ENCODE measurements at regions not wholly inside any gene's neighbourhood (a gene's known extent, or its start where the extent isn't known, plus 50 kb on each side); places are given as distances from the start of the nearest gene placed in this dataset.
A peak's percentile ranks its signal among the peaks of the same experiment; 100 is the strongest.

DNA sequence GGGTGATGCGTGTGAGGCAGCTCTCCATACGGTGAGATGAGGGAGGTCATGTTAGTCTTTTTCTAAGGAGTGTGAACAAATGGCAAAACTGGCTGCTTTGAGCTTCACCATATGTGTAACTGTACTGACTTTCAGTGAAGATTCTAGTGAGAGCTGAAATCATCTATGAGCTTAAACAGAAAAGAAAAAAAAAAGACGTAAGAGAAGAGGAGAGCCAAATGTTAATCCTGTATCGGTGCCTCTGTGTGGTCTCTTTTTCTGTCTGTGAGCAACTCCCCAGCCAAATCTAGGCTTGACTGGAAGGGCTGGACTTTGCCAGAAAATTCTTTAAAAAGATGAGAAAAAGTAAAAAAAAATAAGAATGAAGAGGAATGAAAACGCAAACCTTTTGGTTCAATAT is 209.7 kb upstream of the TUT7 start:
- TF ChIP-seq, protein P1, sequence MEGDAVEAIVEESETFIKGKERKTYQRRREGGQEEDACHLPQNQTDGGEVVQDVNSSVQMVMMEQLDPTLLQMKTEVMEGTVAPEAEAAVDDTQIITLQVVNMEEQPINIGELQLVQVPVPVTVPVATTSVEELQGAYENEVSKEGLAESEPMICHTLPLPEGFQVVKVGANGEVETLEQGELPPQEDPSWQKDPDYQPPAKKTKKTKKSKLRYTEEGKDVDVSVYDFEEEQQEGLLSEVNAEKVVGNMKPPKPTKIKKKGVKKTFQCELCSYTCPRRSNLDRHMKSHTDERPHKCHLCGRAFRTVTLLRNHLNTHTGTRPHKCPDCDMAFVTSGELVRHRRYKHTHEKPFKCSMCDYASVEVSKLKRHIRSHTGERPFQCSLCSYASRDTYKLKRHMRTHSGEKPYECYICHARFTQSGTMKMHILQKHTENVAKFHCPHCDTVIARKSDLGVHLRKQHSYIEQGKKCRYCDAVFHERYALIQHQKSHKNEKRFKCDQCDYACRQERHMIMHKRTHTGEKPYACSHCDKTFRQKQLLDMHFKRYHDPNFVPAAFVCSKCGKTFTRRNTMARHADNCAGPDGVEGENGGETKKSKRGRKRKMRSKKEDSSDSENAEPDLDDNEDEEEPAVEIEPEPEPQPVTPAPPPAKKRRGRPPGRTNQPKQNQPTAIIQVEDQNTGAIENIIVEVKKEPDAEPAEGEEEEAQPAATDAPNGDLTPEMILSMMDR (IDR thresholded peaks at IDR 0.05) = no peak
- no peak for ATAC-seq (ENCODE audit: low FRiP score)
- DNase-seq (ENCODE audit: low spot score) = no peak

- DNase-seq (ENCODE audit: low spot score) (no peak), ATAC-seq (ENCODE audit: low FRiP score) (no peak)
- TF ChIP-seq, protein P1 (IDR thresholded peaks at IDR 0.05) = no peak
Observed at GRCh38 chr9:86563350-86563749, 209.1 kb upstream of the TUT7 start.

DNA sequence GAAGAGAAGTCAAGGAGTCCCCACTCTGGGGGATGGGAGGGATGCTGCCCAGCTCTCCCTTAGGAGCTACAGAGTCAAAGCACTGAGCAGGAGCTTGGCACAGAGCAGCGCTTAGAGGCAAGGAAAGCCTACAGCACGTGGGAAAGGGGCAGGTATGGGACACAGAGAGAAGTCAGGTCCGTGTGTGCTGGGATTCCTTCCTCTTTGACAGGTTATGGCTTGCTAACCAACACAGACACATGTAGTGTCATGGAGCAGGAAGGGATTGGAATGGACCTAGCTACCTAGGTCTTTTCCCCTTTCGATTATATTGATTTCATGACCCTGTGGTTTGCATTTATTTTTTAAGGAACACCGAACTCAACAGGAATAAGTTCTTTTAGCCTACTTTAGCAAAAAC is 208.5 kb upstream of the TUT7 start:
- no peak for DNase-seq (ENCODE audit: low spot score)
- no peak for ATAC-seq (ENCODE audit: low FRiP score)
- TF ChIP-seq, protein P1 (IDR thresholded peaks at IDR 0.05) = no peak

DNA sequence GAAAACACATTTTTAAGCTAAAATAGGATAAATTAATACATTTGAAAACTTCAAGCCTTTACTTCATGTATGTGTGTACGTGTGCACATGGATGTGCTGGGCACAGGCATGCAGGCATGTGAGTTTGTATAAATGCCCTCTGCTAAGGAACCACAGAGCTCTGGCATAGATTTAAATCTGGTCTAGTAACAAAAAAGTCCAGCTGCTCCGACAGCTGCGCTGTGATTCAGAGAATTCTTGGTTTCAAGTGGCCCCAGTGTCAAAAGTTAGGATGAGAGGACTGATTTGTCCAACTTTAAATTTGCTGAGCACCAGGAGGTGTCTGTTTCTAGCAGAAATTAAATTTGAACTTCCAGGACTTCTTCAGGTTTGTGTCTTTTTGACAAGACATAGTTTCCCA is 203.7 kb upstream of the TUT7 start:
- TF ChIP-seq, protein P1 (IDR thresholded peaks at IDR 0.05) = no peak
- DNase-seq (ENCODE audit: low spot score) (no peak), ATAC-seq (ENCODE audit: low FRiP score) (no peak)

DNA sequence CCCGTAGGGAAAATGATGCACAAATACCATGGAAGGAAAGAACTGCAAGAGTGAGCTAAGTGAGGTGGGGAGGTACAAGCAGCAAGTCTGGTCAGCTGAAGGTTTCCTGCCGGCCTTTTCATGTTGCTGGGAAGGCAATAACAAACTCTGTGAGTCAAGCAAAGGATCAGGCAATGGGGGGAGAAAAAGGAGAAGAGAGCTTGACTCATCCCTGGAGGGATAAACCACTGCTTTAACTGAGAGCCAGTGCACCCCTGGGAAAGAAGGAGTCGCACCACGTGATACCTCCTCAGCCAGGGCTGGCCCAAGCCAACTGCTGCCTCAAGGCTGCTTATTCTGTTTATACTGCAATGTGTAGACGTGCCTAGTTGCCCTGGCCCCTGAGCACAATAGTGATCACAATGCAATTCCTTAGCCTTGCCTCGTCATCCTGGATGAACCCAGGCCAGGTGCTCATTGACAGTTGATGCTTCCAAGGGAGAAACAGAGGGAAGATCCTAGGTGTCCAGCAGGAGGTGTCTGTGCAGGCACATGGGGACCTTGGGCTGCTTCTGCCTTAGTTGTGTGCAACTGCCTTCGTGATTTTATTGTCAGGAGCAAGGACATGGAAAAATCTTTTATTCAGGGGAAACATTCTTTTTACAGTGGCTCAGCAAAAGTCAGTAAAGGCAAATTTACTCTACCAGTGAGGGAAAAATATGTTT is 203.0 kb upstream of the TUT7 start:
- TF ChIP-seq, protein P1 (IDR thresholded peaks at IDR 0.05) = no peak
- DNase-seq (ENCODE audit: low spot score) (no peak), ATAC-seq (ENCODE audit: low FRiP score) (peak; percentile 41)

DNA sequence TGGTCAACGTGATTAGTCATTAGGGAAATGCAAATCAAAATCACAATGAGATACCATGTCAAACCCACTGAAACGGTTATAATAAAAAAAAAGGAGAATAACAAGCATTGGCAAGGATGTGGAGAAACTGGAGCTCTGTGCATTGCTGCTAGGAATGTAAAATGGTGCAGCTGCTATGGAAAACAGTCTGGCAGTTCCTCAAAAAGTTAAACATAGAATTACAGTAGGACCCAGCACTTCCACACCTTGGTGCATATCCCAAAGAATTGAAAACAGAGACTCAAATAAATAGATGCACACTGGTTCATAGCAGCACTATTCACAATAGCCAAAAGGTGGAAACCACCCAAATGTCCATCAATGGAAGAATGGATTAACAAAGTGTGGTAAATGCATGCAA is 201.5 kb upstream of the TUT7 start:
- TF ChIP-seq, protein P1 (IDR thresholded peaks at IDR 0.05) = no peak
- DNase-seq (ENCODE audit: low spot score) (no peak), ATAC-seq (ENCODE audit: low FRiP score) (no peak)

DNA sequence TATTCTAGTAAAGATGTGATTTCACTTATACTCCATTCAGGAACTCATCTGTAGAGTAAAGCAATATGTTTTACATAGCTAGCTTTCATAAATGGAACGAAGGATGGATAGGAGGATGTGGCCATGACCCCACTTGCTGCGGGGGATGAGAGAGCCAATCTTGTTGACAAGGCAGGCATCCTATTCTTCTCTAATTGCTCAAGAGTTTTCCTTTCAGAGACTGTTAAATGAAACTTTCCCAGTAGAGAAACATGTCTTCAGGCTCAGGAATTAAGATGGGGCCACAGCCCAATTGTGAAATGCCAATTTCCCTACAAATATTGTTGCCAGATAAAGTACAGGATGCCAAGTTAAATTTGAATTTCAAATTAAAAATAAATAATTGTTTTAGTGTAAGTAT is 196.2 kb upstream of the TUT7 start:
- peak; percentile 28 for ATAC-seq (ENCODE audit: low FRiP score)
- DNase-seq (ENCODE audit: low spot score) = no peak
- TF ChIP-seq, protein P1 (IDR thresholded peaks at IDR 0.05) = no peak
